HepG2 (cell line): ENCODE measurements at regions not wholly inside any gene's neighbourhood (a gene's known extent, or its start where the extent isn't known, plus 50 kb on each side); places are given as distances from the start of the nearest gene placed in this dataset.

Experiments used
- ATAC-seq: fragments of 200-7000 bp; cut with Tn5 transposase; 3 replicates; pipeline ENCODE4 v1.9.1; 2020; ENCODE audit warnings: mild to moderate bottlenecking, moderate library complexity
- BruUV-seq: library from RNA; stranded (reverse); fragments of 400-500 nt; replicated peaks from 2 replicates; lab custom pipeline; 2021; lab: Mats Ljungman, UMichigan
- CTCF ChIA-PET: fragments of 300-600 bp; formaldehyde crosslinking; extraction: SDS; loops from one replicate; lab custom pipeline; 2021; ENCODE audit warnings: low total read pairs, inconsistent platforms, low intra/inter-chr PET ratio; lab: Yijun Ruan, JAX
- POLR2A ChIA-PET: fragments of 350-600 bp; sonication (Branson Sonifier 250); formaldehyde crosslinking; loops from one replicate; lab custom pipeline; 2020; ENCODE audit warnings: antibody characterized with exemption, inconsistent platforms; lab: Yijun Ruan, JAX
- DNase-seq: peaks from one replicate; pipeline ENCODE4 v3.0.0-alpha.2; 2015; ENCODE audit warnings: low spot score
- FAIRE-seq: peaks from 3 replicates; lab custom pipeline; 2011; peaks lifted over from hg19 to GRCh38; lab: Jason Lieb, UNC
- H2AFZ ChIP-seq: one replicate; pipeline ENCODE4 v1.6.1; 2011; ENCODE audit warnings: low read length, inconsistent platforms
- H3K27ac ChIP-seq: fragments of 300-600 bp; 3 replicates; pipeline ENCODE4 v1.8.0; 2011; ENCODE audit warnings: mixed run types, mild to moderate bottlenecking, mixed read lengths, low read length, inconsistent platforms; ENCODE audit not compliant: insufficient read depth; ENCODE audit errors: extremely low read length
- H3K27me3 ChIP-seq, 2 experiments: fragments of 200-600 bp in 1 of 2; 2 replicates in 1 of 2; 3 replicates in 1 of 2; pipeline versions ENCODE4 v1.6.0 to v1.8.0; 2011; ENCODE audit warnings: low read length in 2 of 2, mild to moderate bottlenecking in 2 of 2, moderate library complexity in 2 of 2, inconsistent platforms in 1 of 2; ENCODE audit not compliant: insufficient read depth in 2 of 2, control insufficient read depth in 1 of 2
- H3K36me3 ChIP-seq, 2 experiments: fragments of 200-600 bp in 1 of 2; replicated peaks in 1 of 2; 2 replicates in 1 of 2; 3 replicates in 1 of 2; pipeline versions ENCODE4 v1.5.1 to v1.8.0; 2011; ENCODE audit warnings: low read length in 2 of 2, inconsistent platforms in 1 of 2; ENCODE audit not compliant: insufficient read depth in 2 of 2, control insufficient read depth in 1 of 2
- H3K4me1 ChIP-seq: 2 replicates; pipeline ENCODE4 v1.5.1; 2012; ENCODE audit warnings: low read length, inconsistent platforms; ENCODE audit not compliant: insufficient read depth
- H3K4me2 ChIP-seq: 2 replicates; pipeline ENCODE4 v1.6.0; 2011; ENCODE audit warnings: low read depth, low read length, inconsistent platforms
- H3K4me3 ChIP-seq, 3 experiments: fragments of 200-600 bp in 1 of 3; sonication (generic), shearing (Covaris generic) in 1 of 3; replicated peaks in 1 of 3; 2 replicates each; pipeline ENCODE4 v1.5.1; 2011 to 2016; ENCODE audit warnings: low read length in 3 of 3, inconsistent platforms in 2 of 3, low read depth in 2 of 3, mild to moderate bottlenecking in 2 of 3, control low read depth in 1 of 3, mixed read lengths in 1 of 3; ENCODE audit not compliant: insufficient read depth in 1 of 3
- H3K79me2 ChIP-seq: one replicate; pipeline ENCODE4 v1.6.1; 2011; ENCODE audit warnings: low read length, inconsistent platforms; ENCODE audit not compliant: insufficient read depth
- H3K9ac ChIP-seq: 2 replicates; pipeline ENCODE4 v1.6.0; 2011; ENCODE audit warnings: mild to moderate bottlenecking, low read depth, low read length, inconsistent platforms; ENCODE audit not compliant: insufficient read depth
- H3K9me3 ChIP-seq: 2 replicates; pipeline ENCODE4 v1.5.1; 2012; ENCODE audit warnings: mild to moderate bottlenecking, low read length
- H4K20me1 ChIP-seq: 2 replicates; pipeline ENCODE4 v1.6.0; 2011; ENCODE audit warnings: inconsistent platforms, mild to moderate bottlenecking, low read length, moderate library complexity; ENCODE audit not compliant: insufficient read depth
- ATRX ChIP-seq: sonication (generic); formaldehyde crosslinking; IDR thresholded peaks from 2 replicates; pipeline ENCODE4 v1.4.0; 2020; ENCODE audit warnings: missing genetic modification reagents, borderline replicate concordance
- FIP1L1 ChIP-seq: fragments of 200-400 bp; formaldehyde crosslinking; IDR thresholded peaks from 2 replicates; pipeline ENCODE4 v1.6.1; 2018; ENCODE audit warnings: low read depth, mild to moderate bottlenecking, low read length, moderate library complexity, borderline replicate concordance; ENCODE audit not compliant: insufficient read depth
- GABPA ChIP-seq, 2 experiments: IDR thresholded peaks; 2 replicates each; pipeline ENCODE4 v1.6.1; 2011 to 2016; ENCODE audit warnings: low read depth in 2 of 2, low read length in 1 of 2, missing biosample characterization in 1 of 2, missing genetic modification characterization in 1 of 2
- GABPB1 ChIP-seq: IDR thresholded peaks from 2 replicates; pipeline ENCODE4 v1.6.1; 2016; ENCODE audit warnings: mild to moderate bottlenecking, missing genetic modification reagents, moderate library complexity, missing compliant biosample characterization
- KAT2B ChIP-seq: fragments of 150-350 bp; IDR thresholded peaks from 2 replicates; pipeline ENCODE4 v1.6.1; 2014; ENCODE audit warnings: low read depth, low read length, borderline replicate concordance
- PAWR ChIP-seq: sonication (generic); formaldehyde crosslinking; IDR thresholded peaks from 2 replicates; pipeline ENCODE4 v1.4.0; 2020; ENCODE audit warnings: missing genetic modification reagents, mild to moderate bottlenecking, borderline replicate concordance
- POGK ChIP-seq: sonication (generic); formaldehyde crosslinking; conservative IDR thresholded peaks from 2 replicates; pipeline ENCODE4 v1.8.0; 2022; ENCODE audit warnings: mild to moderate bottlenecking, moderate library complexity, missing genetic modification reagents
- WGBS: methylation state at CpG from one replicate; pipeline ENCODE4 v1.1.6; 2017; ENCODE audit warnings: low lambda C conversion rate; 5-methylcytosine and 5-hydroxymethylcytosine counted together
- in situ Hi-C: cut with HindIII; loops from 2 replicates; pipeline ENCODE4 v1.10.0; 2017; ENCODE audit warnings: low pct_unique_long_range_greater_than_20kb; ENCODE audit not compliant: extremely low pct_ligation_motif_present
- intact Hi-C: fragments of 100-400 bp; cut with micrococcal nuclease; formaldehyde crosslinking; loops from one replicate; pipeline ENCODE4 v1.10.0; 2022; ENCODE audit not compliant: unreplicated experiment

- in situ Hi-C loops: no loop called here
- no peaks in the 10 kb centered on the region for H3K9me3 ChIP-seq
- FAIRE-seq (no peak), ATAC-seq (peak; percentile 44; the same call in 2 of the 3 replicates)
- no peak overlapping the region for H3K9ac ChIP-seq
- no peaks in the 10 kb centered on the region for H3K4me1 ChIP-seq
- no peak overlapping the region for H3K4me3 ChIP-seq
- 10% methylated on average over 5 of the region's 5 CpGs for WGBS
- H4K20me1 ChIP-seq: no peaks in the 10 kb centered on the region
- no peaks in the 10 kb centered on the region for H3K79me2 ChIP-seq
- no TSS peak for BruUV-seq
- H3K27ac ChIP-seq: no peak overlapping the region
- ChIA-PET CTCF (no interaction called here), POLR2A (no interaction called here)
- H2AFZ ChIP-seq: no peak overlapping the region
- TF ChIP-seq POGK (CRISPR knock-in tag) (no peak), ATRX (CRISPR knock-in tag) (no peak), PAWR (CRISPR knock-in tag) (no peak), GABPA (IDR thresholded peaks at IDR 0.05; ENCODE audit: low read depth, low read length) (no peak), GABPA (CRISPR knock-in tag; IDR thresholded peaks at IDR 0.05; ENCODE audit: low read depth) (peak; percentile 65), GABPB1 (CRISPR knock-in tag) (peak; percentile 33; the same call in 1 of the 2 replicates), KAT2B (no peak), FIP1L1 (no peak)
- TF ChIP-seq, all 625 proteins: peak for 2
- Histone ChIP-seq H3K36me3 (no peaks in the 10 kb centered on the region), H3K27me3 (no peaks in the 10 kb centered on the region), H3K4me2 (no peak overlapping the region)
- intact Hi-C loops: no loop called here
- no peak for DNase-seq
These were observed 406.2 kb upstream of the MMS22L start for GRCh38 chr6:97689078-97689754.
